ENCODE measurements at regions not wholly inside any gene's neighbourhood (a gene's known extent, or its start where the extent isn't known, plus 50 kb on each side); places are given as distances from the start of the nearest gene placed in this dataset.

DNA sequence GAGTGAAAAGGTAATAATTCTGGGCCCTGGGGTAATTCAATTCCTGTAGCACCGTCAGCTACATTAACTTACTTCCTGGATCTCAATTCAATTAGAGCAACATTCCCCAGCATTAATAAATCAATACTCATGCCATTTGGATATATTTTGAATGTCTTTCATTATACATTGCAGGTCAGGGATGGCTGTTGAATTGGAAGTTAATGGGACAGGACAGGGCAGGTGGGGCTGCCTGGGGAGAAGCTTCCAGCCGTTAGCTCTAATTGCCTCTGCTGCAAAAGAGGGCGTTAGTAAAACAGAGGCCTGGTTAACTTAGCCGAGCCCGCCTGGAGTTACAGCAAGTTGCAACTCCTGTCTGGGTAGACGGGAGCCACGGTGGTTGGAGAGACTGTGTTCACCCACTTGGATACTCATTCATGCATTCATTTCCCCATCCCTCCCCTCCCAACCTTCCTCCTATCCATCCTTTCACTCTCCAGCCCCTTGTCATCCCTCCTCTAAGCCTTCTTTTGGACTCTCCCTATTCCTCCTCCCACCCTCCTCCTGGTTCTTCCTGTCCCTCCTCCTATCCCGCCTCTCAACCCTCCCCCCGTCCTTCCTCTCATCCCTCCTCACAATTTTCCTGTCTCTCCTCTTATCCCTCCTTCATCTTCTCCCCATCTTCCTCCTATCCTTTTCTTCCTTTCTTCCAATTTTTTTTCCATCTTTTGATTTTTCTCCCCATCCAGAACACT is 137.6 kb upstream of the RUNX3 start:
- Histone ChIP-seq H3K36me3 (replicated peaks; ENCODE audit: control insufficient read depth, insufficient read depth, low read length) (no peaks in the 10 kb centered on the region), H3K4me3 (ENCODE audit: insufficient read depth, low read depth, low read length) (no peak overlapping the region), H3K27me3 (ENCODE audit: control insufficient read depth, insufficient read depth, low read length) (no peaks in the 10 kb centered on the region)
- DNase-seq: no peak

DNA sequence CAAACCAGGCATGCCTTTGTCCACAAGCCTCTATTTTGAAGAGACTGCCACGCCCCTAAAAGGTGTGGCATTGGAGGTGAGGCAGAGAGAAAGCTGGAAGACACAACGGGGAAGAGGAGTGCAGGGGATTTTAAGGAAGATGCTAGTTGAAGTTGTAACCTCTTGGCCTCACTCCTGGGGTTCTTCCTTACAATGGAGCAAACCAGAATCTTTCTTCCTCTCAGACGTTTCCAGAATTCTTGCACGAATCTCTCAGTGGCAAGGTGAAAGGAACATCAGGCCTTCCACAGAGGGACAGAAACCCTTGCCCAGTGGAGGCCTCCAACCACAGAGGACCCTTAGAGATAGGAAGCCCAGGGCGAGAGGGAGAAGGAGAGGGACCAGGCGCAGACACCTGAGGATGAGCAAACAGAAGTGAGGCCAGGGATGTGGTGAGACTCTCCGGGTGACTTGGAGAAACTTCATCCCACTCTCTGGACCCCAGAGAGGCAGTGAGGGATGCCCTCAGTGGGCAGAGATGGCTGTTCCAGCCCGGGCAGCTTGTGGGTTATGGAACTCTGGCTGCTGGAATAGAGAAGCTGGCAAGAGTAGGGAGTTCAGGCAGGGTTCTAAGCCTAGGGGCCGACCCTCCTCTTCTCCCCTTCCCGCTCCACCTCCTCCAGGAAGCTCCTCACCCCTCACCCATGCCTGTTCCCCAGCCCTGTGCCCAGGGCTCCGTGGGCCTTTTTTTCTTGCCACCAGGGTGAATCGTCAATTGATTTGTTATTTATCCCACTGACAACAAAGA is 136.8 kb upstream of the RUNX3 start:
- Histone ChIP-seq H3K4me3 (ENCODE audit: insufficient read depth, low read depth, low read length) (no peak overlapping the region), H3K36me3 (replicated peaks; ENCODE audit: control insufficient read depth, insufficient read depth, low read length) (no peaks in the 10 kb centered on the region), H3K27me3 (ENCODE audit: control insufficient read depth, insufficient read depth, low read length) (no peaks in the 10 kb centered on the region)
- no peak for DNase-seq

DNA sequence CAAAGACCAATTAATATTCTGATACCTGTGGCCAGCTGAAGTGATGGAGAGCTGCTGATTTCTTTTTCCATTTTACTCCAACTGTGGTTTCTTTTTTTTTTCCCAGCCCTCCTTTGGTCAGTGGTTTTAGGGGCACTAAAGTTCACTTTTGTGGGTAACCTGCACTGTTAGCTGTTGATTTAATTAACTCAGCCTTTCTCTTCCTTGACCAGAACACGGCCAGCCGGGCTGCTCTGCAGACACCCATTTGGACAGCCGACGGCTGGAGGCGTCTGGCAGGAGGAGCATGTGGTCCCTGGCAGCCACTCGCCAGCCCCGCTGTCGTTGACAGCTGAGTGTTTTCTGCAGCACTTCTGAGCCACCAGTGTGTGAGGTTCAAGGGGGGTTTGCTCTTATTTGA is 136.2 kb upstream of the RUNX3 start:
- H3K27me3 ChIP-seq (ENCODE audit: control insufficient read depth, insufficient read depth, low read length): no peaks in the 10 kb centered on the region
- no peak for DNase-seq
- H3K4me3 ChIP-seq (ENCODE audit: insufficient read depth, low read depth, low read length): no peak overlapping the region
- H3K36me3 ChIP-seq (replicated peaks; ENCODE audit: control insufficient read depth, insufficient read depth, low read length): no peaks in the 10 kb centered on the region

DNA sequence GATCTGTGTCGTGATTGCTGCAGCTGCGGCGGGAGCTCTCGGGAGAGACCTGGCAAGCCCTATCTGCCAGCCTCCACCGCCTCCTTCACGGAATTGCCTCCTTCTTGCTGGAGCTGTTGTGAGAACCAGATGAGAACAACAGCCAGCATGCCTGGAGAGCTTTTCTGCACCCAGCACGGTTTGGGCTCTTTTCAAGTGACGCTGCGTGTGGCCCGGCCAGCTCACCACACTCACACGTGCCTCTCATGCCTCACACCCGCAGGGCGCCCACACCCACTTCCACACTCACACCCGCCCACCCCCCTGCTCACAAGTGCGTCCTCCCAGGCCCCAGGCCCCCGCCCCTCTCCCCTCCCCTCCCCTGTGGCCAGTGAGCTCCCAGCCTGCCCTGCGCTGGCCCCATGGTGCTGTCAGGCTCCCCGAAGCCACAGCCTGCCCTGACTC is 135.7 kb upstream of the RUNX3 start:
- Histone ChIP-seq H3K36me3 (replicated peaks; ENCODE audit: control insufficient read depth, insufficient read depth, low read length) (no peaks in the 10 kb centered on the region), H3K4me3 (ENCODE audit: insufficient read depth, low read depth, low read length) (no peak overlapping the region), H3K27me3 (ENCODE audit: control insufficient read depth, insufficient read depth, low read length) (no peaks in the 10 kb centered on the region)
- DNase-seq: peak; percentile 63

DNA sequence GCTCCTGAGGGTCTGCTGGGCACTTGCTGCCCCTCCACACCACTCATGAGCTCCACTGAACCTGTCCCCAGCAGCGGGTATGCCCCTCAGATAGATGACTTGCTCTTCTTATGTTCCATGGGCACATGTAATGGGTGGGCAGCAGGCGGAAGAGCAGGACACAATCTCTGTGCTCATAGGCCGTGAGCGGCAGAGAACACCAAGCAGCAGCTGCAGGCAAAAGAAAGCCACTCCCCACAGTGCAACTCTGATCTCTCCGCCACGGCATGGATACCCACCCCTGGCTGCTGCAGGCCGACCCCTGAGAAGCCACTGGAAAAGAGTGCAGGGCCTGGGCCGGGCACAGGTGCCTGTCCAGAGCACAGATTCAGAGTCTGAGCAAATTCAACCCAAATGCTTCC is 135.2 kb upstream of the RUNX3 start:
- Histone ChIP-seq H3K27me3 (ENCODE audit: control insufficient read depth, insufficient read depth, low read length) (no peaks in the 10 kb centered on the region), H3K4me3 (ENCODE audit: insufficient read depth, low read depth, low read length) (no peak overlapping the region), H3K36me3 (replicated peaks; ENCODE audit: control insufficient read depth, insufficient read depth, low read length) (no peaks in the 10 kb centered on the region)
- no peak for DNase-seq

DNA sequence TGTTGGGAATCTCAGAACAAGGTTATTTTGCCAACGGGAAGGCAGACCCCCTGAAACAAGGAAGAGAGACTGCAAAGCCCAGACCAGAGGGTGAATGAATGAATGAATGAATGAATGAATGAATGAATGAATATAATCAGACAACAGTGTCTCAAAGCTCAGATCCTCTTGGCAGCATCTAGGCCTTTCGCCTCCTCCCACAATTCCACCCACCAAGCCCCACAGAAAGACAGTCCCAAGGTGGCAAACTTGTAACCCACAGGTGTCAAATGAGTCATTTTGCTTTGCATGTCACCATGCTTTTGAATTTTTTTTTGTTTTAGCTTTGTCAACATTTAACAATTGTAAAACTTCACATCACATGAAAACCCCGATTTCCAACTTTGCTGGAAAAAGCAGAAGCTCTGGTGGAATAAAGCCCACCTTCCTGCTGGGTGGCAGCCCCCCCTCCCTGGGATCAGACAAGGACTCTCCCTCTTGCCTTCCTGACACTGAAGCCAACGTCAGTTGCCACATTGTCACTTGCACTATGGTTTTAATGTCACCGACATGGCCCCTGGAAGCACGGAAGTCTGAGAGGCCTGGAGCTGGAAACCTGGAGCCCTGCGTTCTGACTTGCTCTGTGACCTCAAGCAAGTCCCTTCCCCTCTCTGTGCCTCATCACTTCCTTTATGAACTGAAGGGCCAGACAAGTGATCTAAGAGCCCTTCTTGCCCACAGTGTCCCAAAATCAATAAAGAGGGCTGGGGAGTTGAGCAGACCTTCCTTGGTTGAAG is 134.6 kb upstream of the RUNX3 start:
- no peak for DNase-seq
- H3K4me3 ChIP-seq (ENCODE audit: insufficient read depth, low read depth, low read length): no peak overlapping the region
- no peaks in the 10 kb centered on the region for H3K36me3 ChIP-seq (replicated peaks; ENCODE audit: control insufficient read depth, insufficient read depth, low read length)
- H3K27me3 ChIP-seq (ENCODE audit: control insufficient read depth, insufficient read depth, low read length): no peaks in the 10 kb centered on the region

DNA sequence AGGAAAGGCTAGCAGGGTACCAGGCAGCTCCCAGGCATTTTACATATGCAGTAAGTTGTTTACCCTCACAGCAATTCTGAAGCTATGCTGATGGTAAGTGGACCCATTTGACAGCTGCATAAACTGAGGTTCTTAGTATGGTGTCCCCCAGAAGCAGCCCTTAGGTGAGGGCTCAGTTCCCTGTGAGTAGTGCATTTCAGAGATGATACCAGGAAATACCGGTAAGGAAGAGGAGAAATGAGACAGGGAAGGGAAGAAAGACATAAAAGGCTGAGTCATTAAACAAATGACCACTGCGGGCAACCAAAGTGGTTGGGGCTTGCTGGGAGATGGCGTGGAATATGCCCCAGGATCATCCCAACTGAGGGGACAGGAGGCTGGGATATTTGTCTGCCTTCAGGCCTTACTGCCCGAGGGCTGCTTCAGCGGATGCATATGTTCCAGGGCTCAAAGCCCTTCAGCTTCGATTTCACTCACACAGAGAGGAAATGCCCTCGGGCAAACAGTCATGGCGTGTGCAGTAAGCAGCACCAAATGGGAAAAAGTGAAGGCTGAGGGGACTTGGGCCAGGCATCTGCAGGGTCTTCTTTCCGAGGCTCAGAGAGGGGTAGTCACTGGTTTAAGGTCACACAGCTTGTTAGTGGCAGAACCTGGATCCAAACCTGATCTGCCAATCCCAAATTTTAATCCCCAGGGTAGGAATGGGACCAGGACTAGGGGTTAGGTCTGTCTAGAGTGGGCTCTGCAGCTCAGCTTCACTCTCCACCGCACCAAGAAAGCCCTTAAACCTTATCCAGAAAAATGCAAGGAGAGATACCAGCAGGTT is 133.7 kb upstream of the RUNX3 start:
- no peak for DNase-seq
- no peaks in the 10 kb centered on the region for H3K27me3 ChIP-seq (ENCODE audit: control insufficient read depth, insufficient read depth, low read length)
- H3K36me3 ChIP-seq (replicated peaks; ENCODE audit: control insufficient read depth, insufficient read depth, low read length): no peaks in the 10 kb centered on the region
- H3K4me3 ChIP-seq (ENCODE audit: insufficient read depth, low read depth, low read length): no peak overlapping the region

DNA sequence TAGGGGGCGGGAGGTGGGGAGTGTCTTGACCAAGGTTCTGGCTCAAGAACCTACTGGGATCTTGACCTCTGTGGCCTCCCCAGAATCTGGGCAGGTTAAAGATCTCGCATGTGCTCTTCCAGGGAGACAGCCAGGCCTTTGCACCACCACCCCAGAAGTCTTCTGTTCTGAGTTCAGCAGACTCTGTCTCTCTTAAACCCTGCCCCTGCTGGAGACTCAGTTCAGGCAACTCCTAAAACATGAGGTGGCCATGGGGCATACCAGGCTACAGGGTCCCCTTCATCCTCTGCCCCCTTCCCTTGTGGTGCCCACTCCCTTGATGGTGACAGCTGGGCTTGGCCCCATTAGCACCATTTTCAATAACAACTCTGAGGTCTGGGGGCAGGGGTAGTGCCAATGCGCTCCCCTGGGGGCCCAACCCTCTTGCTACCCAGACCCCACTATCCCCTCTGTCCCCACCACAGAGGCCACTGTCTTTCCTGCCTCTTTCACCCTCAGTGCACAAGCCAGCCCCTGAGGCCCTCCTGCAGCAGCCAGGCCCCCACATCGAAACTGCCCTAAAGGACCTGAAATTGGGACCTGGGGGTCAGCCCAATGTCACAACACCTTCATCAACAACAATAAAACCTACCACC is 132.7 kb upstream of the RUNX3 start:
- Histone ChIP-seq H3K36me3 (replicated peaks; ENCODE audit: control insufficient read depth, insufficient read depth, low read length) (no peaks in the 10 kb centered on the region), H3K4me3 (ENCODE audit: insufficient read depth, low read depth, low read length) (no peak overlapping the region), H3K27me3 (ENCODE audit: control insufficient read depth, insufficient read depth, low read length) (no peaks in the 10 kb centered on the region)
- DNase-seq: no peak

DNA sequence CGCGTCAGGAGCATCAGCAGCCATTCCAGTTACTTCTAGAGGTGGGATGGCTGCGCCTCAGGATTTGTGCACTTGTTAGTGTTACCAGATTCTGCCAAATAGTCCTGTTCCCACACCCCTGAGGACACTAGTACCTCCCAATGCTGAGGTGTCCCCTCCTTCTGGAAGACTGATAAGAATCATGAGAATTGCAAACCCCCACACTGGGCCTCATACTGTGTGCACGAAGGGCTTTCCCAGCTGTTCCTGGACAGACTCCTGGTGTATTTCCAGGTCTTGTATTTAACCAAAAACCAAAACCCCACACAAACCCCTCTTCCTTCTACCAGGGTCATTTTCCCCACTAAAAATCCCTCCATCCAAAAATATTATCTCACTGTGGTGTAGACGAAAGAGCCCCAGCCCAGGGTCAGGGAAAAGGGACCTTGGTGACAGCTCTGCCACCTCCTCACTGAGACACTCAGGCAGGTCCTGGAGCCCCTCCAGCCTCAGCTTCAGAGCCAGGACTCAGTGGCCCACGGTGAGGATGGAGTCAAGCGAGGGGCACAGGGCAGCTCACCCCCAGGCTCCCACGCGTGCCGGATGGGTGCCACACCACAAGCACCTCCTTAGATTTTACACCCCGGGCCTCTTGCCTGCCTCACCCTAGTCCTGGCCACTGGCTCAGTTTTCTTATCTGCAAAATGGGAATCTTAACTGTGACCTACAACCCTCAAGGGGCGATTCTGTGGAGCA is 131.4 kb upstream of the RUNX3 start:
- DNase-seq: no peak
- Histone ChIP-seq H3K4me3 (ENCODE audit: insufficient read depth, low read depth, low read length) (no peak overlapping the region), H3K27me3 (ENCODE audit: control insufficient read depth, insufficient read depth, low read length) (no peaks in the 10 kb centered on the region), H3K36me3 (replicated peaks; ENCODE audit: control insufficient read depth, insufficient read depth, low read length) (no peaks in the 10 kb centered on the region)

DNA sequence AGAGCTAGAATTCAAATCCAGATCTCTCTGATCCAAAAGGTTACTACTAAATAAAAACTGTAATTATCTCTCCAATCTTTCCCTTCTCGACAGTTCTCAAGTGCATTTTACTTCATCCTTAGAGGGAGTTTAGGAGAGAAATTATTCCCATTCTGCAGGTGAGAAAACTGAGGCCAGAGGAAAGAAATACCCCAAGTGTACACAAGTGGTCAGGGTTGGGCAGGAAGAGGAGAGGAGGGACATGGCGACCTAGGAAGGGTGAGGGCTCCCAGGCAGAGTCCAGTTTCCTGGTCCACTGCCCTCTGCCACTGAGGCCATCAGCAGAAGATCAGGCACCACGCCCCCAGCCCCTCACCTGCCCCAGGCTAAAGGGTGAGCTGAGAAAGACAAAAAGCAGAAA is 127.1 kb upstream of the RUNX3 start:
- H3K27me3 ChIP-seq (ENCODE audit: control insufficient read depth, insufficient read depth, low read length): no peaks in the 10 kb centered on the region
- no peak for DNase-seq
- no peak overlapping the region for H3K4me3 ChIP-seq (ENCODE audit: insufficient read depth, low read depth, low read length)
- H3K36me3 ChIP-seq (replicated peaks; ENCODE audit: control insufficient read depth, insufficient read depth, low read length): no peaks in the 10 kb centered on the region

DNA sequence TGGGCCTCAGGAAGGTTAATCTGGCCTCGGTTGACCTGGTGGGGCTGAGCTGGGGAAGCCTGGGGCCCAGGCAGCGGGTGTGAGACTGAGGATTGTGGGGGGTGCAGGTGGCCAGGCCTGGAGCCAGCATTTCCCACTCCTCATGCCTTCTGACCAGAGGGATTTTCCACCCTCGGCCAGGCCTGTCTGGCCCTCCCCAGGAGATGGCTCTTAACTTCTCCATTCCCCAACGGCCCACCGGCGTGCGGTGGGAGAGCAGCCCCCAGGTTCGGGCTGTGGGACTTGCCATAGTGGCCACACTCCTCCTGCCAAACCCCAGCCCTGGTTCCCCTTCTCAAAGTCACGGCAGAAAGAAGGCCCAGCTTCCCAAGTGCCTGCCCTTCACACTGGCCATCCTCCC is 126.5 kb upstream of the RUNX3 start:
- no peak for DNase-seq
- Histone ChIP-seq H3K36me3 (replicated peaks; ENCODE audit: control insufficient read depth, insufficient read depth, low read length) (no peaks in the 10 kb centered on the region), H3K4me3 (ENCODE audit: insufficient read depth, low read depth, low read length) (no peak overlapping the region), H3K27me3 (ENCODE audit: control insufficient read depth, insufficient read depth, low read length) (no peaks in the 10 kb centered on the region)

DNA sequence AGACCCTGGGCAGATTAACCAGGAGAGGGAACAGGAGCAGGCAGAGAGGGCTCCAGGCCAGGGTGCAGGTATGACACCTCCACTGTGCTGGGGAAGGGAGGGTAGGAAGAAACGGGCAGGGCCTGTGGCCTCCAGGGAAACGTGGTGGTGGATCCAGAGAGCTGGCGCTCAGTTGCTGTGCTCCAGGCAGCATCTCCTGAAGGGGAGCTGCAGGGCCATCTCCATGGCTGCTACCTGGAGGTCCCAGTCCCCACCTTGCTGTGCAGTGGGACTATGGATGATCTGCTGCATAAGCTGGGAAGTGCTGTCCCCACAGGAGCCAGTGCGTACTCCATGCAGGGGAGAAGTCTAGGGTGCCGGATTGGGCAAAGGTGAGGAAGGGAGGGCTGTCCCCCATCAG is 125.9 kb upstream of the RUNX3 start:
- Histone ChIP-seq H3K36me3 (replicated peaks; ENCODE audit: control insufficient read depth, insufficient read depth, low read length) (no peaks in the 10 kb centered on the region), H3K27me3 (ENCODE audit: control insufficient read depth, insufficient read depth, low read length) (no peaks in the 10 kb centered on the region), H3K4me3 (ENCODE audit: insufficient read depth, low read depth, low read length) (no peak overlapping the region)
- no peak for DNase-seq

DNA sequence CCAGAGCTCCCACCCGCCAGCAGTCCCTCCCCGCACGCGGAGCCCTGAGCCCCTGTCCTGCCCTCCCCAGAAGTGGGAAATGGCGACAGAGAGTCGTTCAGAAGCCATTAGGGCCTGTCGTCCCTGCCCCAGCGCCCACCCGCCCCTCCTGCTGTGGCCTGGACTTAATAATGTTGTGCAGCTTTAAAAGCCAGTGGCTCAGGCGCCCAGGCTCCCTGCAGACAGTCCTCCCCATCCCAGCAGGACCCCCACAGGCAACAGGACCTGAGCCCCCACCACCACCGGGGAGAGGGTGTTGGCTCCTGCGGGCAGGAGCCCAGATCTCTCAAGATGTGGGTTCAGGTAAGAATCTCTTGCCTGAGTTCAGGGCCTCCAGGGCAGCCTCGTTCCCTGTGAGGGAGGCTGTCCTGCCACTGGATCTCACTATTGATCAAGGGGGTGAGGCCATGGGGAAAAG is 125.3 kb upstream of the RUNX3 start:
- Histone ChIP-seq H3K36me3 (replicated peaks; ENCODE audit: control insufficient read depth, insufficient read depth, low read length) (no peaks in the 10 kb centered on the region), H3K27me3 (ENCODE audit: control insufficient read depth, insufficient read depth, low read length) (no peaks in the 10 kb centered on the region), H3K4me3 (ENCODE audit: insufficient read depth, low read depth, low read length) (no peak overlapping the region)
- DNase-seq: peak; percentile 69

Measured in H7 (cell line).